H1 (cell line): ENCODE measurements at regions not wholly inside any gene's neighbourhood (a gene's known extent, or its start where the extent isn't known, plus 50 kb on each side); places are given as distances from the start of the nearest gene placed in this dataset.

Experiments
- CTCF ChIA-PET: fragments of 300-600 bp; sonication (Branson Sonifier 250); formaldehyde crosslinking; loops from one replicate; lab custom pipeline; 2021; ENCODE audit not compliant: partially characterized antibody; lab: Charles Lee
- POLR2A ChIA-PET: fragments of 300-600 bp; sonication (Branson Sonifier 250); formaldehyde crosslinking; loops from one replicate; lab custom pipeline; 2021; ENCODE audit warnings: inconsistent platforms; ENCODE audit not compliant: partially characterized antibody; lab: Charles Lee
- DNase-seq, 2 experiments: peaks; one replicate each; pipeline versions ENCODE4 v3.0.0 to v3.0.0-alpha.2; 2010 to 2022; ENCODE audit warnings: low spot score in 2 of 2, low read depth in 1 of 2, mixed read lengths in 1 of 2
- FAIRE-seq: peaks from 2 replicates; lab custom pipeline; 2011; peaks lifted over from hg19 to GRCh38; lab: Jason Lieb, UNC
- H2AFZ ChIP-seq: 2 replicates; pipeline ENCODE4 v1.8.1; 2012; ENCODE audit warnings: low read length, inconsistent platforms
- H2AK5ac ChIP-seq: 2 replicates; pipeline ENCODE4 v1.6.1; 2013; ENCODE audit warnings: low read depth, low read length
- H2BK120ac ChIP-seq: replicated peaks from 2 replicates; pipeline ENCODE3; 2013; ENCODE audit warnings: low read depth, low read length, inconsistent platforms
- H2BK12ac ChIP-seq: 2 replicates; pipeline ENCODE4 v1.6.1; 2013; ENCODE audit warnings: low read depth, low read length
- H2BK15ac ChIP-seq: 2 replicates; pipeline ENCODE4 v1.6.1; 2013; ENCODE audit warnings: low read length
- H2BK20ac ChIP-seq: 2 replicates; pipeline ENCODE4 v1.6.1; 2013; ENCODE audit warnings: low read length
- H2BK5ac ChIP-seq: 2 replicates; pipeline ENCODE4 v1.6.1; 2013; ENCODE audit warnings: low read depth, low read length
- H3K14ac ChIP-seq: 2 replicates; pipeline ENCODE4 v1.6.1; 2013; ENCODE audit warnings: inconsistent platforms; ENCODE audit not compliant: insufficient read length
- H3K18ac ChIP-seq: 2 replicates; pipeline ENCODE4 v1.6.1; 2013; ENCODE audit warnings: low read length; ENCODE audit errors: extremely low read depth
- H3K23ac ChIP-seq: 2 replicates; pipeline ENCODE4 v1.6.1; 2013; ENCODE audit warnings: inconsistent platforms; ENCODE audit not compliant: insufficient read length
- H3K23me2 ChIP-seq: 2 replicates; pipeline ENCODE4 v1.6.1; 2013; ENCODE audit warnings: low read depth, low read length
- H3K27ac ChIP-seq: 2 replicates; pipeline ENCODE4 v1.6.1; 2011; ENCODE audit warnings: low read depth, low read length, inconsistent platforms
- H3K27me3 ChIP-seq, 4 experiments: replicated peaks in 1 of 4; 1 replicate in 1 of 4; 2 replicates in 3 of 4; pipeline versions ENCODE4 v1.6.1 to v1.8.1; 2011 to 2013; ENCODE audit warnings: low read length in 3 of 4, mild to moderate bottlenecking in 3 of 4, inconsistent platforms in 2 of 4, mixed read lengths in 2 of 4, moderate library complexity in 1 of 4; ENCODE audit not compliant: control insufficient read depth in 3 of 4, insufficient read depth in 3 of 4; ENCODE audit errors: extremely low read depth in 1 of 4
- H3K36me3 ChIP-seq, 4 experiments: 2 replicates each; pipeline versions ENCODE4 v1.6.1 to v1.8.1; 2011 to 2013; ENCODE audit warnings: mild to moderate bottlenecking in 4 of 4, low read length in 3 of 4, moderate library complexity in 2 of 4, control low read depth in 1 of 4, inconsistent platforms in 1 of 4; ENCODE audit not compliant: insufficient read depth in 4 of 4, control insufficient read depth in 2 of 4
- H3K4ac ChIP-seq: replicated peaks from 2 replicates; pipeline ENCODE3; 2013; ENCODE audit warnings: low read length, low read depth, mixed read lengths, inconsistent platforms; ENCODE audit not compliant: insufficient read length
- H3K4me1 ChIP-seq, 4 experiments: replicated peaks in 1 of 4; 1 replicate in 1 of 4; 2 replicates in 3 of 4; pipeline versions ENCODE4 v1.6.1 to v1.8.1; 2011 to 2013; ENCODE audit warnings: low read length in 3 of 4, inconsistent platforms in 2 of 4, mixed read lengths in 1 of 4; ENCODE audit not compliant: insufficient read depth in 4 of 4, control insufficient read depth in 3 of 4
- H3K4me2 ChIP-seq, 2 experiments: 2 replicates each; pipeline versions ENCODE4 v1.6.1 to v1.8.1; 2011 to 2013; ENCODE audit warnings: low read depth in 2 of 2, low read length in 2 of 2, control low read depth in 1 of 2, inconsistent platforms in 1 of 2, mild to moderate bottlenecking in 1 of 2; ENCODE audit not compliant: insufficient read depth in 1 of 2
- H3K4me3 ChIP-seq, 4 experiments: fragments of 200-600, 300-600 bp in 1 of 4; sonication (generic), shearing (Covaris generic), sonication (Bioruptor Twin) in 1 of 4; 2 replicates each; pipeline versions ENCODE4 v1.5.1 to v1.8.1; 2011 to 2016; ENCODE audit warnings: low read length in 4 of 4, low read depth in 3 of 4, control low read depth in 2 of 4, inconsistent platforms in 2 of 4, mild to moderate bottlenecking in 2 of 4, mixed read lengths in 1 of 4, moderate library complexity in 1 of 4; ENCODE audit not compliant: insufficient read depth in 2 of 4; ENCODE audit errors: extremely low read depth in 1 of 4
- H3K56ac ChIP-seq: replicated peaks from 2 replicates; pipeline ENCODE3; 2013; ENCODE audit warnings: low read depth, mild to moderate bottlenecking, mixed read lengths, low read length, inconsistent platforms; ENCODE audit not compliant: insufficient read length
- H3K79me1 ChIP-seq: 2 replicates; pipeline ENCODE4 v1.6.1; 2013; ENCODE audit warnings: low read depth, low read length, control low read depth
- H3K79me2 ChIP-seq, 2 experiments: 2 replicates each; pipeline versions ENCODE4 v1.6.1 to v1.8.1; 2012 to 2013; ENCODE audit warnings: low read length in 2 of 2, mild to moderate bottlenecking in 2 of 2, inconsistent platforms in 1 of 2; ENCODE audit not compliant: insufficient read depth in 2 of 2, control insufficient read depth in 1 of 2
- H3K9ac ChIP-seq, 4 experiments: replicated peaks in 1 of 4; 1 replicate in 1 of 4; 2 replicates in 3 of 4; pipeline versions ENCODE4 v1.6.1 to v1.8.1; 2011 to 2013; ENCODE audit warnings: low read depth in 3 of 4, low read length in 3 of 4, control low read depth in 2 of 4, mild to moderate bottlenecking in 2 of 4, moderate library complexity in 2 of 4, inconsistent platforms in 1 of 4; ENCODE audit errors: extremely low read depth in 1 of 4
- H3K9me3 ChIP-seq, 2 experiments: 2 replicates each; pipeline versions ENCODE4 v1.6.1 to v1.8.1; 2012 to 2013; ENCODE audit warnings: mild to moderate bottlenecking in 2 of 2, moderate library complexity in 2 of 2, control low read depth in 1 of 2, inconsistent platforms in 1 of 2, low read depth in 1 of 2, low read length in 1 of 2, mixed read lengths in 1 of 2; ENCODE audit not compliant: insufficient read depth in 2 of 2
- H4K20me1 ChIP-seq, 2 experiments: replicated peaks in 1 of 2; 2 replicates each; pipeline versions ENCODE3 to v1.8.1; 2011 to 2013; ENCODE audit warnings: inconsistent platforms in 2 of 2, low read length in 2 of 2, mild to moderate bottlenecking in 1 of 2; ENCODE audit not compliant: insufficient read depth in 2 of 2, control insufficient read depth in 1 of 2
- H4K5ac ChIP-seq: 2 replicates; pipeline ENCODE4 v1.6.1; 2013; ENCODE audit warnings: low read length, low read depth, mixed read lengths, inconsistent platforms; ENCODE audit not compliant: insufficient read length
- H4K8ac ChIP-seq: 2 replicates; pipeline ENCODE4 v1.8.0; 2013; ENCODE audit warnings: mild to moderate bottlenecking, moderate library complexity, low read length, inconsistent platforms; ENCODE audit not compliant: insufficient read depth; ENCODE audit errors: extremely low read depth
- H4K91ac ChIP-seq: replicated peaks from 2 replicates; pipeline ENCODE3; 2013; ENCODE audit warnings: low read length, mixed read lengths, inconsistent platforms; ENCODE audit not compliant: insufficient read length
- CBX5 ChIP-seq: fragments of 300-800, 300-1000 bp; sonication (generic); IDR thresholded peaks from 2 replicates; pipeline ENCODE4 v1.7.1; 2016; ENCODE audit warnings: antibody characterized with exemption, low read length, low read depth
- CEBPB ChIP-seq: IDR thresholded peaks from 2 replicates; pipeline ENCODE4 v1.6.1; 2012; ENCODE audit warnings: low read depth, low read length
- CHD1 ChIP-seq: IDR thresholded peaks from 2 replicates; pipeline ENCODE4 v1.6.1; 2012; ENCODE audit warnings: low read depth, low read length, improper control_type of control experiment
- CREB1 ChIP-seq: IDR thresholded peaks from 2 replicates; pipeline ENCODE4 v1.6.1; 2012; ENCODE audit warnings: inconsistent platforms
- E2F6 ChIP-seq: IDR thresholded peaks from 2 replicates; pipeline ENCODE4 v1.6.1; 2012; ENCODE audit warnings: inconsistent platforms
- EGR1 ChIP-seq: IDR thresholded peaks from 2 replicates; pipeline ENCODE4 v1.6.1; 2011; ENCODE audit warnings: low read depth, low read length, borderline replicate concordance
- EP300 ChIP-seq, 2 experiments: IDR thresholded peaks; 1 replicate in 1 of 2; 2 replicates in 1 of 2; pipeline ENCODE4 v1.6.1; 2011 to 2012; ENCODE audit warnings: low read depth in 2 of 2, low read length in 2 of 2, mild to moderate bottlenecking in 2 of 2, borderline replicate concordance in 1 of 2, inconsistent platforms in 1 of 2, moderate library complexity in 1 of 2
- FOSL1 ChIP-seq: IDR thresholded peaks from 2 replicates; pipeline ENCODE4 v1.6.1; 2011; ENCODE audit warnings: mild to moderate bottlenecking, low read depth, low read length, moderate library complexity; ENCODE audit not compliant: insufficient read depth
- GABPA ChIP-seq: IDR thresholded peaks from 2 replicates; pipeline ENCODE4 v1.6.1; 2011; ENCODE audit warnings: mild to moderate bottlenecking, low read length, moderate library complexity, borderline replicate concordance; ENCODE audit not compliant: insufficient read depth
- JUN ChIP-seq: IDR thresholded peaks from 2 replicates; pipeline ENCODE4 v1.6.1; 2011; ENCODE audit warnings: low read depth, mild to moderate bottlenecking, improper control_type of control experiment, low read length
- JUND ChIP-seq: IDR thresholded peaks from 2 replicates; pipeline ENCODE4 v1.6.1; 2011; ENCODE audit warnings: mild to moderate bottlenecking, improper control_type of control experiment, low read length
- POLR2AphosphoS5 ChIP-seq: IDR thresholded peaks from 2 replicates; pipeline ENCODE4 v1.6.1; 2011; ENCODE audit warnings: low read depth, low read length
- POU5F1 ChIP-seq: IDR thresholded peaks from 2 replicates; pipeline ENCODE4 v1.6.1; 2011; ENCODE audit warnings: low read depth, mild to moderate bottlenecking, low read length, moderate library complexity
- RBBP5 ChIP-seq: IDR thresholded peaks from 2 replicates; pipeline ENCODE4 v1.7.1; 2012; ENCODE audit warnings: low read depth, mild to moderate bottlenecking, inconsistent platforms, low read length, moderate library complexity, borderline replicate concordance
- SIX5 ChIP-seq: IDR thresholded peaks from 2 replicates; pipeline ENCODE4 v1.6.1; 2011; ENCODE audit warnings: mild to moderate bottlenecking, low read depth, low read length
- SP2 ChIP-seq: IDR thresholded peaks from 2 replicates; pipeline ENCODE4 v1.6.1; 2012; ENCODE audit warnings: mild to moderate bottlenecking, low read length, inconsistent platforms
- WGBS, 2 experiments: shearing (Covaris generic) in 1 of 2; methylation state at CpG; one replicate each; pipeline versions ENCODE4 v1.1.6 to v1.1.7; 2013 to 2015; ENCODE audit warnings: low lambda C conversion rate in 2 of 2, mixed read lengths in 2 of 2, inconsistent platforms in 1 of 2, low coverage in 1 of 2, missing lambda C conversion rate in 1 of 2; ENCODE audit not compliant: insufficient replicate concordance in 2 of 2, insufficient coverage in 1 of 2, insufficient read length in 1 of 2; ENCODE audit errors: extremely low coverage in 1 of 2, missing lambda C conversion rate in 1 of 2; 5-methylcytosine and 5-hydroxymethylcytosine counted together

- DNase-seq: no peak
- H3K4ac ChIP-seq: no peak overlapping the region
- no peak overlapping the region for H4K8ac ChIP-seq
- no peak overlapping the region for H2AK5ac ChIP-seq
- no peak overlapping the region for H2BK15ac ChIP-seq
- H3K14ac ChIP-seq: no peak overlapping the region
- no peaks in the 10 kb centered on the region for H3K79me2 ChIP-seq
- no peak overlapping the region for H3K23ac ChIP-seq
- no peaks in the 10 kb centered on the region for H4K20me1 ChIP-seq
- POLR2A ChIA-PET: no interaction called here
- no peaks in the 10 kb centered on the region for H3K36me3 ChIP-seq
- H2BK5ac ChIP-seq: no peak overlapping the region
- H2AFZ ChIP-seq: no peak overlapping the region
- WGBS, 2 experiments: 84 to 100% methylated on average over 1 to 7 of the region's 7 CpGs
- no peak overlapping the region for H3K18ac ChIP-seq
- peaks cover 0 to 2% (median 0%) of the 10 kb centered on the region in 4 experiments; a peak in 2 of 7 replicates for H3K4me1 ChIP-seq
- no peak overlapping the region for H3K27ac ChIP-seq
- H2BK120ac ChIP-seq: no peak overlapping the region
- H4K91ac ChIP-seq: no peak overlapping the region
- H3K23me2 ChIP-seq: no peaks in the 10 kb centered on the region
- no peak overlapping the region for H3K56ac ChIP-seq
- H2BK12ac ChIP-seq: no peak overlapping the region
- no peaks in the 10 kb centered on the region for H3K79me1 ChIP-seq
- FAIRE-seq: no peak
- H3K4me2 ChIP-seq: no peak overlapping the region
- H3K27me3 ChIP-seq: no peaks in the 10 kb centered on the region; a peak in 1 of 7 replicates
- CTCF ChIA-PET: interaction anchor here (1.2 kb wide), 1 partner anchor 22 kb away, joined by 5 read pairs; no protein-coding TSS in a partner anchor
- no peak overlapping the region for H3K9ac ChIP-seq
- no peak overlapping the region for H4K5ac ChIP-seq
- H3K4me3 ChIP-seq: no peak overlapping the region
- H2BK20ac ChIP-seq: no peak overlapping the region
- H3K9me3 ChIP-seq: no peaks in the 10 kb centered on the region
- TF ChIP-seq EGR1: no peak
- no peak for TF ChIP-seq RBBP5
- no peak for TF ChIP-seq FOSL1
- TF ChIP-seq POLR2AphosphoS5: no peak
- no peak for TF ChIP-seq CHD1
- TF ChIP-seq GABPA: no peak
- TF ChIP-seq CBX5: no peak
- no peak for TF ChIP-seq CREB1
- TF ChIP-seq SIX5: no peak
- no peak for TF ChIP-seq CEBPB
- TF ChIP-seq POU5F1: no peak
- TF ChIP-seq JUN: no peak
- no peak for TF ChIP-seq JUND
- no peak for TF ChIP-seq SP2
- TF ChIP-seq EP300 (IDR thresholded peaks at IDR 0.05; ENCODE audit: borderline replicate concordance in 1 of 2, low read depth in 2 of 2, low read length in 2 of 2): no peak
- TF ChIP-seq E2F6: no peak
Observed at GRCh38 chr1:112322018-112322417, 74.0 kb upstream of the CTTNBP2NL start.
